GM18519 (cell line): ENCODE measurements at regions not wholly inside any gene's neighbourhood (a gene's known extent, or its start where the extent isn't known, plus 50 kb on each side); places are given as distances from the start of the nearest gene placed in this dataset.

Source experiments
- ATAC-seq: cut with Tn5 transposase; IDR thresholded peaks from one replicate; pipeline ENCODE4 v1.9.1; 2021; ENCODE audit warnings: mild to moderate bottlenecking, moderate library complexity; ENCODE audit not compliant: unreplicated experiment, low FRiP score

DNA sequence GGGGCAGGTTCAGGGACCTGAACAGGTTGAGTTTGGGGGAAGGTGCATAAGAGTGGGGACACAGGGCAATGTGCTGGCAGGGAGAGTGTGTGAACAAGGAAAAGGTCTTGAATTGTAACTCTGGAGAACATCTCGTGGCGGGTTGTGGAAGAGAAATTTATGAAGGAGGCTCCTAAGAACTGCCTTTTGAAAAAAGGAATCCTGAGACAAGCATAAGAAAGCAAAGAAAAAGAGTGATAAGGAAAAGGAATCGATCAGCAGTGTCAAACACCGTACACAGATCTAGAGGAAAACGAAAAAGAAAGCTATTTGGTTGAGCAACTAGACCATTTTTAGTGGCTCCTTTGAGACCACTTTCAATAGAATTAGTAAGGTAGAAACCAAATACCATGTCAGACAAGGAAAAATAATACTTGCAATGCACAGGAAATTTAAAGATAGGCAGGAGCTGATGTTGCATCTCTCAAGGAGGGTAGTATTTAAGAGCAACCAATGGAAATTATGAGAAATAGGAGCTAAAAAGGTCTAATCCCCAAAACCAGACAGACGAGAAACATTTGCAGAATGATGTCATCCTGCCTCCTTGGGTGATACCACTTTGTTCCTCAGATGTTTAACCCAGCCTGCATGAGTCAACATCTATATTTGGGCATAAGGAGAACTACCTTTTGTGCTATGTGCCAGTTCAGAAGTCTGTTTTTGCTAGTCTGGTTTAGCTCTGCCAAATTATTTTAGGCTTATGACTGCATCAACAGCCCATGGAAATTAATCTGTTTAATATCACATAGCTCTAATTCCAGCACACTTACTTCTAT is 64.5 kb upstream of the STK38L start:
- peak; percentile 85 for ATAC-seq

DNA sequence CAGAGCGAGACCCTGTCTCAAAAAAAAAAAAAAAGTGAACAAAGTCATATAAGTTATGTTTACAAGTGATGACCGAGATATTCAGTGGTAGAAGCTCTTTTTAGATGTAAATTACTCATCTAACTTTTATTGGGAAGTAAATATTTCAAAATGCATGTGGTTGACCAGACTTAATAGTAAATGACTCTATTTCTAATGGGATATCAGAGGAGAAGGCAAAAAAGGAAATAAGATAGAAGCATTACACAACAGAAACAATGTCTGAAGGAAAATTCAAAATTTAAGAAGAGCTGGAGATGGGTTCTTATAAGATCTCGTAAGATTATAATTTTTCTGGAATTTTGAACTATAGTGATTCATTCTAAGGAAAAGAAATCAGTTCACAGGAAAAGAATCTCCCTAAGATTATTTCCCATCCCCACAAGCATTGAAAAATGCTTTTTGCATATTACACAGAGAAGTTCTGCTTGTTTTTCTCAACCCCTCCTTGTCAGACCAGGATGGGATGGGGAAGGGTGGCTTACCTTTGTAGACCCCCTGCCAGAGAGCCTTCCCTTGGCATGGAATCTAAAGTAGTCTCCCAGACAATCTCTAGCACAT is 63.1 kb upstream of the STK38L start:
- ATAC-seq: no peak

DNA sequence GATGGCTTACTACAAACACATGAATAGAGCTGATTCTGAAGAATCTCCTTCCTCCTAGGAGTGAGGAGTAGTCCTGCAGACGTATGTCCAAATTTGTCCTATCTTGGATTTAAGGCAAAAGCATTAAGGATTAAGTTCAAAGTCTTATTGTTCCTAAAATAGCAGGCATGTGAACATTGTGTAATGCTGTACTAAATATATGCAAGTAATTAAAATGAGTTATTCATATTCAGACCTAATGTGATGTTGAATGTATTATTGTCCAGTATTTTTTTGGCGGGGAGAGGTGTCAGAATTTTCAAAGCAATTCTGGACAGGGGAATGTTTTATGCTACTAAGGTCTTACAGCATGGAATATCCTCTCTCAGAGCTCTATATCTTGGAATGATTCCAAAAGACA is 60.7 kb upstream of the STK38L start:
- ATAC-seq: no peak

DNA sequence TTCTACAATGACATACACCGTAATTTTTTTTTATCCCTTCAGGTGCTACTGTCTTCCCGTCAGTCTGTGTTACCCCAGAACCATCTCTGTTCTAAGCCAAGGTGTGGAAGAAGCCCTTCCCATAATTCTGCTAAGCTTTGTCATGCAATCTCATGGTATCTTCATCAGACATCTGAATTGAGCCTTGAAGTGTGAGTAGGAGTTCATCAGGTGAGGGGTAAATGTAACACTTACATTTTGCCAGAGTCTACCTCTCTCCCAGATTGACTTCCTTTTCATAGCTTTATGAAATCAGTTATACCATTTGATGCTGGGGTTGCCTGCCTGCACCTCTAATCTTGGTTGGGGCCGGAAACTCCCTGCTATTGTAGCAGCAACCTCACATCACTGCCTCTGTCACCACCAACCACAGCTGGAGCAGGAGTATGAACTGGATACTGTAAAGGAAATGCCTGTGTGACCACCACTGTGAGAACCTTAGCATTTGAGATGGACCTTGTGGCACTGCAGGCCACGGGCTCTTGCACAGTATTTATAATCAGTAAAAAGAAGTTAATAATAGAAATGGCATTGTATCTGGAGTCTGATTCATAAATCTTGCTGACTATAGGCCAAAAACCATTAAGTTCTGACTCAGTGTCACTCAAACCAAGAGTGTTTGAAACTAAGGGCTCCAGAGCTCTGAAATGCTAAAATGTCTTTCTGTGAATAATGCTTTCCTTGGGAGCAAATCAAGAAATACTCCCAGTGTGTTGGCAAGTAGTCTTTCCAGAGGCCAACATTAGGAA is 58.7 kb upstream of the STK38L start:
- peak; percentile 87 for ATAC-seq

DNA sequence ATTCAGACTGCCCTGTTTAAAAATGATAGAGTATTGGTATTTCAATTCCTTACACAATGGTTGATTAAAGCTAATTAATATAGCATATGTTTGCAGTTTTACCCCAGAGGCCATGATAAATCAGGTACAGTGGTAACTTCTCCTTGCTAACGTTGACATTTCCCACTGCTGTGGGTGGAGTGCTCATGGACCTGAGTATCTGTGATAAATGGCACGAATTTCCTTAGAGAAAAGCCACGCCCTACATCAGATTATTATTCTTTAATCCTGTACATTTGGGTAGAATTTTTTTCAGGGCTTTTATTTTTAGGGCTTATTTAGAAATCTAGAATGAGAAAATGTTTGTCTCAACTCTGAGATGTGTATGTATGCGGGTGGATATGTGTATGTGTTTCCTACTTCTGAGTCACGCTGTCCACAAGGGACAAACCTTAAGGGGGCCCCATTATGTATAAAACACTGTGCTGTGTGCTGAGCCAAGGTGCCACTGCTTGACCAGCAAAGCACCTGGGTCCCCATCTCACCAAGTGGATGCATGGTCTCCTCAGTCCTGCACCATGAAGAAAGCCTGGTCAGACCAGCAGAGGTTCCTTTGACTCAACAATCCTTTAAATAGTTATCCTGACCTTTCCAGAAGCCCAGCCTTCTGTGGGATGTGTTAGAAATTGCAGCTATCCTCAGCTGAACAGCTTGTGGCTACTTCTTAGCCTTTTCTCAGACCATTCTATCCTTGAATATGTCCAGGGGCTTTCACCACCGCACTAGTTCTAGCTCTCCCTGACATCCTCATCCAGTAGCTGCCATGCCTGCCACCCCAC is 57.9 kb upstream of the STK38L start:
- no peak for ATAC-seq

DNA sequence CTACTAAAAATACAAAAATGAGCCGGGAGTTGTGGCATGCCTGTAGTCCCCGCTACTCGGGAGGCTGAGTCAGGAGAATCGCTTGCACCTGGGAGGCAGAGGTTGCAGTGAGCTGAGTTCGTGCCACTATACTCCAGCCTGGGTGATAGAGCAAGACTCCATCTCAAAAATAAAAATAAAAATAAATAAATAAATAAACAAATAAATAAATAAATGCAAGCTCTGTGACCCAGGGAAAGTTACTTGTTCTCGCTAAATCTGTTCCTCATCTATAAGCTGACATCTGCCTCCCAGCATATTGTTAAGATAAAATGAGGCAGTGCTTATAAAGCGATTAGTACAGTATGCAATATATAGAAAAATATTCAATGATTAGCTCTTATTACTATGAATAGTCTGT is 56.4 kb upstream of the STK38L start:
- no peak for ATAC-seq

DNA sequence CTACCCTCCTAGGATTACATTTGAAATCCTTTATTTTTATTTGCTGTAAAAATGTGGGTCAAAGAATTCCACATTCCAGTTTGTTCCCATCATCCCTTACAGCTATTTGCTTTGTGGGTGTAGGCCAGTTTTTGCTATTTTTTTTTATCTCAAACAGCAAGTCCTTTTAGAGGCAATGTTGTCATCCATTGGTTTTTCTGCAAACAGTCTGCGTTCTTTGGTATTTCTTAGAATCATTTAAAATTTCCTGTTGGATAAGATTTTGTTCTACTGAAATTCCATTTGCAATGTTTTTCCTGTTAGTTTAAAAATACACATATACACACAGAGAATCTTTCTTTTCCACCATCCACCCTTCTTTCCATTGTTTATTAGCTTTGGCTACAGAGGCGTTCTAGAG is 53.3 kb upstream of the STK38L start:
- ATAC-seq: no peak

DNA sequence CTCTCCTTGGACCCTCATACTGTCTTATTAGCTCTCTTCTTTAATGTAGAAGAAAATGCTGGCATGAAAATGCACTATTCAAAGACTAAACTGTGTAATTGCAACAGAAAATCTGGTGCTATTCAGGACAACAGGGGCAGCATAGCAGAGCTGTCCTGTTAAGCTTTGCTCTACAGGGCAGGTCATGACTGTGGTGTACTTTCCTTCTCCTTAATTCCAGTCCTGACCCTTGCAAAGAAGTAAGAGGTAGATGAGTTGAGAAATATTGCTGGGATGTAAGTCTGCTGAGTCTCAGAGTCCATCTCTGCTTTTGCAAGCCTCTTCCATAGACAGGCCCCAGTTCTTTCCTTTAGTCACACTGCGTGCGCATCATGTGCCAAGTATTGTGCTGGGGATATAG is 52.6 kb upstream of the STK38L start:
- ATAC-seq: no peak

DNA sequence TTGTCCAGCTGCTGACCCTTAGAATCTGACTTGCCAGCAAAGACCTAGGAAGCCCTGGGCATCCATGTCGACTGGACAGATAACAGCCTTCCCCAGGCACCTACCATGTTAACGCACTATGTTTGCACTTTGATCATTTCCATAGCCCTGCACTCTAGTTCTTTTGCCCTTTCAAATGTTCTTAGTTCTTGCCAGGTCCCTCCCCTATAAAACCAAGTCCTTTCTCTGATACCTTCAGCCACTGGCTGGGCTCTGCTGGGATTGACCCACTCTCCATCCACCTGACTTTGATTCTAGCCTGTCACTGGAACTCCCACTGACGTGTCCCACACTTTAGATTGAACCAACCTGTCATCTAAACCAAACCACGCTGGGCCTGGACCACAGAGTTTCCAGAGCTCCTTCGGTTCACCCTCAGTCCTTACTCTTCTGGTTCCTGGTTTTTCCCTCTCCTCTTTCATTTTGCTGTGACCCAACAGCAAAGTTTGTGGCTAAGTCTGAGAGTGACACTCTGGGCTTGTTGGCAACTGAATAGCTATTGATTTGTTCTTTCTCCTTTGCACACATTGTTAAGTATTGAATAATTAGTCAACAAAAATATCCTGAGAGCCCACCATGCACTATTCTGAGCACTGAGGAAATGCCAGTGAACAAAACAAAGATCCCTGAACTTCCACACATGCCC is 51.8 kb upstream of the STK38L start:
- no peak for ATAC-seq

DNA sequence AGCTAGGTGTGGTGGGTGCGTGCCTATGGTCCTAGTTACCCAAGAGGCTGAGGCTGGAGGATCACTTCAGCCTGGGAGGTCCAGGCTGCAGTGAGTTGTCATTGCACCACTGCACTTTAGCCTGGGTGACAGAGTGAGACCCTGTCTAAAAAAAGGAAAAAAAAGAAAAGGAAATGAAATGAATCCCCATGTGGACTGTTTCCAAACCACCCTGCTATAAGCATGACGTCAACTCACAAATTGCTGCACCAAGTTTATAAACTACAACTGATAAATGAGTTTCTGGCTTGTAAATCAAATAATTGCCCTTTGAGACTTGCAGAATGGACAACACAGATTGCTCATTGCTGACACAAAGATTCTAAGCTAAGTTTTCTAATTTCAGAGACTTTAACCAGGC is 51.0 kb upstream of the STK38L start:
- no peak for ATAC-seq

DNA sequence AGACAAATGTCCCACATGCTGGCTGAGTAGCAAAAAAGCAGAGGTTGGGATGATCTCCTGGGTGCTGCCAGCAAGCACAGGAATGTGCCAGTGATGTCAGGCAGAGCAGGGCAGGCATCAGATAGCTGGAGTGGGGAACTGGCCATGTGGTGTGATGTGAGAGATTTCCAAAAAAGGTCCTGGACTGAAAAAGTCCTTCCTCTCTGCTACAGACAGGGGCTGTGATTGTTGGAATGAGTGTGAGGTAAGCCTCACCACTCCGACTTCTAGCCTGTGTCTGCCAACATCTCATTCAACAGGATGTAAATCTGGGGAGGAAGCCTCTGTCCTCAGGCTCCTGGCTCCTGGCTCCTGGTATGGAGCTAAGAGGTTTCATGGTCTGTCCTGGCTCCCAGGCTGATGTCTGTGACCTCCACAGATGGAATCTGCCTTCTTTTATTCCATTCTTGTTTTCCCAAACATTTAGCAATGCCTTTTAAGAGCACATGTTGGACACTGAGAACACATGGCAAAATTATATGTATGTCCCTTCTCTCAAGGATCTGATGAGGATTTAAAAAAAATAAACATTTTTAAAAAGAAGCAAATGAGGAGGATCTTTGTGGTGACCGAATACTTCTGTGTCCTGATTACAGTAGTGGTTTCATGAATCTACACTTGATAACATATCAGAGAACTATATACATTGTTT is 50.1 kb upstream of the STK38L start:
- no peak for ATAC-seq
